T-helper 9 cell (primary cell): ENCODE measurements at regions not wholly inside any gene's neighbourhood (a gene's known extent, or its start where the extent isn't known, plus 50 kb on each side); places are given as distances from the start of the nearest gene placed in this dataset.
"Not testable (repeated sequence)": the region's sequence is repeated elsewhere in the genome, so short reads cannot be mapped to it uniquely, and the experiment has no call there.

Experiments used
- DNase-seq: peaks from one replicate; pipeline ENCODE4 v3.0.0-alpha.2; 2020

DNA sequence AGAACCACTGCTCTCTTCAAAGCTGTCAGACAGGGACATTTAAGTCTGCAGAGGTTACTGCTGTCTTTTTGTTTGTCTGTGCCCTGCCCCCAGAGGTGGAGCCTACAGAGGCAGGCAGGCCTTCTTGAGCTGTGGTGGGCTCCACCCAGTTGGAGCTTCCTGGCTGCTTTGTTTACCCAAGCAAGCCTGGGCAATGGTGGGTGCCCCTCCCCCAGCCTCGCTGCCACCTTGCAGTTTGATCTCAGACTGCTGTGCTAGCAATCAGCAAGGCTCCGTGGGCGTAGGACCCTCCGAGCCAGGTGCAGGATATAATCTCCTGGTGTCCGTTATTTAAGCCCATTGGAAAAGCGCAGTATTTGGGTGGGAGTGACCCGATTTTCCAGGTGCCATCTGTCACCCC is 179.5 kb upstream of the PROX1 start:
- DNase-seq = not testable (repeated sequence)

- no peak for DNase-seq
Observed at GRCh38 chr1:213817156-213817555, 170.6 kb upstream of the PROX1 start.

- no peak for DNase-seq
Observed at GRCh38 chr1:213820362-213821149, 167.2 kb upstream of the PROX1 start.

DNA sequence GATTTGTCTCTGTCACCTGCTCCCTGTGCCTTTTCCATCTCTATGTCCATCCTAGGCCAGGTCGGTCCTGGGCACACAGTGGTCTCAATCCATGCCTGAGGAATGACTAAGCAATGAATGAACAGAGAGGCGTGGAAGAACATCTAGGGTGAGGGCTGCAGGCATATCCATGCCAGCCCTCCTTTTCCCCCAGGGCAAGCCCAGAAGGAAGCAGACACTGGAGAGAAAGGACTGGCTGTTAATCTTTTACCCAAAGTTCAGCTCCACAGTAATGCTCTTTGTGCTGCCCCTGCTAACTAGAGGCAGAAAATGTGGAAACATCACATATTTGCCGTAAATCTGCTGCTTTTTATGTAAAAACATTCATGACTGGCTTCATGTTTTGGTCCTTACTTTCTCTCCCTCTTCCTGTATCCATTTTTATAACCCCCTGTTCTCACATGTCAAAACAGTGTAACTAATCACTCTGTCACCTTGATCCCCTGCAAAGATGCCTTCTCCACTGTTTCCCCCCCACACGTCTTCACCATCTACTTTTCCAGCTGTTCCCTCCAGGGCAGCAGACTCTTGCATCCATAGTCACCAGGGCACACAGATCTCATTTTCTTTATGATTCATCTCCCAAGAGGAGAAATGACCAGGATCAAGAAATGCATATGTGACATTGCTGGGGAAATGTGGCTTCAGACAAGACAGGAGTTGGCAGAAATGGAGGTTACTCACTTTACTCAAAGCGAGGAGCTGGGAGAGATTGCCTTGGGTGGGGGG is 166.4 kb upstream of the PROX1 start:
- DNase-seq = no peak

GRCh38 chr1:213821943-213822334 is 165.8 kb upstream of the PROX1 start:
- DNase-seq = no peak

DNA sequence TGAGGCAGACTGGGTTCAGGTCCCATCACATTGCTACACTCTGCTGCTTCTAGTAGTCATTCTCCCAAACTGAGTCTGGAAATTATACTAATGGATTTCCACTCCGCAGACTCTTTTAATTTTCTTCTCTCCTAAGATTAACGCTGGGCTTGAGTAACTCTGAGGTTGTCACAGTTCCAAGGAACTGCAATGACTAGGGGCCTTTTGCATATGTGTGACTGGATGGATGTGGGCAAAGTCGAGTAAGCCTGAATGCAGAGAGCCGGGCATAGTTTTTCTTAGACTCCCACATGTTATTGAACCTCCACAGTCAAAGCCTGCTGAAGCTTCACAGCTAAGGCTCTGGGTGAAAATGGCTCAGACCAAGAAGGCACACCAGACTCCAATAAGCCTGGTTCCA is 160.9 kb upstream of the PROX1 start:
- DNase-seq = no peak

DNA sequence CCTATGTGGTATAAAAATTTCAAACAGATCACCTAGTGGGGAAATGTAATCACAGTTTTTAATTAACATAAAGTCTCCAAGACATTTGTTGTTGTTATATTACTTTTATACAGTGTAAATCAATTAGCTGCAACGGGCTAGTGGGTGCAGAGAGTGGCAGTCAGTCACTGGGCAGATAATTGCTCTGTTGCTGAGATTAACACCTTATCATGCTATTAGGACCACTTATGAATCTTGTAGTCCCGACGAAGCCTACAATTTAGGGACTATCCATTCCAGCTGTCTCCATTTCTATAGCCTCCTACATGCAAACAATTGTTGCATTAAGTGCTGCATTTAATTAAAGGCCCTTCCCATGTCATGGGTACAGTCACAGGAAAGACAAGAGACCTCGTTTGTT is 158.9 kb upstream of the PROX1 start:
- DNase-seq = no peak

GRCh38 chr1:213829780-213830179 is 158.0 kb upstream of the PROX1 start:
- no peak for DNase-seq

DNA sequence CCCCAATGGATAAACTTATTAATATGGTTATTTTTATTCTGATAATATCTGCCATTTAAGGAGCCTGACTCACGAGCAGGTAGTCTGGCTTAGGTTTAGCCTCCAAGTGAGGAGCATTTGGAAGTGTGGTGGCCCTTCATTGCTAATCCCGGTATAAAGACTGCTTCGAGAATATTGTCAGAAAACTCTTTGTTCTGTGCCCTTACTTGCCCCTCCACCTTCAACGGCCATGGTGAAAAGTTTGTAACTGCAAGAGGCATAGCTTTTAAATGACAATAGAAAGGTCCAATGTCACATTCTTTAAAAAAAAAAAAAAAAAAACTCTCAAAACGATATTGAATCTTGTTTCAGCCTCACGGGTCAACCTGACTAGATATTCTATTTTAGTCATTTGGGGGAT is 157.4 kb upstream of the PROX1 start:
- no peak for DNase-seq

DNA sequence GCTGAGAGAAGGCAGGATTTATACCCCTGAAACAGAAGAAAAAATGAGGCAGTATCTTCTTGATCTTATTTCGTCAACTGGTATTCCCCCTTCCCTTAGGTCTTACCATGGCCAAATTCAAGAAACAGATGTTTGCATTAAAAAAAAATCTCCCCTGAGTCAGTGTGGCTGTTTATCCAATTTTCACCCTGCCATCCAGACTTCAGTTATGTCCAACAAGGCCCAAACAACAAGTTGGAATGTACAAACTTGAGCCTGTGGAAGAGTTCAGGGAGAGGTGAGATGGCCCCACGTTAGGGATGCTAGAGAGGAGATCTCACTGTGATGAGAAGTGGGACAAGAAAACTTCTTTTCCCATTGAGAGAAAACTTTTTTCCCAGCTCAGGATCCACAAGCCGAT is 147.2 kb upstream of the PROX1 start:
- DNase-seq = no peak

- no peak for DNase-seq
Observed at GRCh38 chr1:213844632-213845031, 143.1 kb upstream of the PROX1 start.

- no peak for DNase-seq
Observed at GRCh38 chr1:213852107-213852506, 135.7 kb upstream of the PROX1 start.

DNA sequence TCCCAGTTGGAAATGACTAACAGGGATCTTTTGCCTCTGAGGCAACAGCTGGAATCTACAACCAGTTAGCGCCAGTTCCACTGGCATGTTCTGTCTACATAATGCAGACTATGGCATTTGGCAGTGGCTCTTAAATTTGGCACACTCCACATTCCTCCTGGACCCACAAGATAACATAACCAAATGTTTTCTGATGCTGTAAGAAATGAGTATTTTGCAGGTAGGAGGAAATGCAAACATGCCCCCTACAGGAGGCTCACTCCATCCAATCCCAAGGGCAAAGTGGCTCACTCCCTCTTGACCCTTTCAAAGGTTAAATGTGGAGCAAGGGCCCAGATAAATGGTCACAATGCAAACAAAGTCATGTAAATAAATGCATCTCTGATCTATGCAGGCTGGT is 129.2 kb upstream of the PROX1 start:
- DNase-seq = no peak

GRCh38 chr1:213861841-213862240 is 125.9 kb upstream of the PROX1 start:
- DNase-seq = no peak

DNA sequence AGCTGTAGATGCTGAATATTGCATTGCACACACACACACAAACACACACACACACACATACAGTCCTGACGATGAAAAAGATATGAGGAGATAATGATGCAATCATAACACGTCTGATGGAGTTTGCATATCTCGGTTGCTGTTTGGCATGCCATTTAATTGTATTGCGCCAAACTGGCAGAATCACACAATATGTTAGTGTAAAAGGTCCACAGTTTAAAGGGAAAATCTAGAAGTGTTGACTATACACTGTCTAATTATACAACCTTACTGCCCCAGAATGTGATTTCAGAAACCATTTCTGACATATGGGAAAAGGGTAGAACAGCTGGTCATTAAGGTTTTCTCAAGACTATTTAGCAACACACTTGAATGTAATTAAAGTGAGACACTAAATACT is 123.7 kb upstream of the PROX1 start:
- DNase-seq = no peak

DNA sequence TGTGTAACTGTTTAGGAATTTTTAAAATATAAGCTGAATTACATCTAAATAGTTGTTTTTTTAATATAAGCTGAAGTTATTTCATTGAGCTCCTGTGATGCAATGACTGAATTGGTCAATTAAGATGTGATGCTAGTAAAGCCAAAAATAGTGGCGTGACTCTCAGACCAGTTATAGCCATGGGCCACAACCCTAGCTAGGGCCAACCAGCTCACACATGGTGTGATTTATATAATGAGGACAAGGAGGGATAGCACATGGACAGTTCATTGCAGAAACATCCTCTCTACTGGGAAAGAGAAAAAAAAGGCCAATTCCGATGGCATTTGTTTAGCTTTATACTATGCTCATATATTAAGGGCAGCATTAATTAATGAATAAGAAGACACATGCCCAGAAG is 119.3 kb upstream of the PROX1 start:
- DNase-seq = no peak

DNA sequence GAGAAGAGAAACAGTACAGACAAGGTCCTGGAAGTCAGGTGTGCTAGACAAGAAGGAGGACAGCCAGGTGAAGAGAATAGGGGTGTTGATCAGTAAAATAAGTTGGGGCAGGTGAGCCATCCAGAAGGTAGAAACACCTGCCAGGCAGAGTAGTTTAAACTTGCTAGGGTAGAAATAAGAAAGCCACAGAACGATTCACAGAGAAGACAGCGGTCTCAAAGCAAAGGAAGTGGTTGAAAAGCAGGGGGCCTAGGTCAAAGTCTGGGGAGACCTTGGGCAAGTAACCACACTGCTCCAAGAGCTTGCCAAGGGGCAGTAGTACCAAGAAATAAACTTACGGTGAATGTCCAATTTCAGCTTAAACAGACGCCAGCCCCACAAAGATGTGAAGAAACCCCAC is 116.6 kb upstream of the PROX1 start:
- no peak for DNase-seq

- DNase-seq = no peak
Observed at GRCh38 chr1:213874789-213875188, 113.0 kb upstream of the PROX1 start.

GRCh38 chr1:213876531-213876930 is 111.2 kb upstream of the PROX1 start:
- DNase-seq = no peak

GRCh38 chr1:213883618-213884017 is 104.2 kb upstream of the PROX1 start:
- no peak for DNase-seq

- no peak for DNase-seq
Observed at GRCh38 chr1:213884402-213884801, 103.4 kb upstream of the PROX1 start.

GRCh38 chr1:213884942-213885341 is 102.8 kb upstream of the PROX1 start:
- DNase-seq = no peak

- DNase-seq = no peak
Observed at GRCh38 chr1:213887842-213888241, 99.9 kb upstream of the PROX1 start.
